GM18873 (cell line): ENCODE measurements at regions not wholly inside any gene's neighbourhood (a gene's known extent, or its start where the extent isn't known, plus 50 kb on each side); places are given as distances from the start of the nearest gene placed in this dataset.
"Not testable (repeated sequence)": the region's sequence is repeated elsewhere in the genome, so short reads cannot be mapped to it uniquely, and the experiment has no call there.

Experiments
- ATAC-seq: cut with Tn5 transposase; IDR thresholded peaks from one replicate; pipeline ENCODE4 v1.9.1; 2021; ENCODE audit warnings: mild to moderate bottlenecking, moderate library complexity, moderate number of reproducible peaks; ENCODE audit not compliant: unreplicated experiment, low FRiP score

DNA sequence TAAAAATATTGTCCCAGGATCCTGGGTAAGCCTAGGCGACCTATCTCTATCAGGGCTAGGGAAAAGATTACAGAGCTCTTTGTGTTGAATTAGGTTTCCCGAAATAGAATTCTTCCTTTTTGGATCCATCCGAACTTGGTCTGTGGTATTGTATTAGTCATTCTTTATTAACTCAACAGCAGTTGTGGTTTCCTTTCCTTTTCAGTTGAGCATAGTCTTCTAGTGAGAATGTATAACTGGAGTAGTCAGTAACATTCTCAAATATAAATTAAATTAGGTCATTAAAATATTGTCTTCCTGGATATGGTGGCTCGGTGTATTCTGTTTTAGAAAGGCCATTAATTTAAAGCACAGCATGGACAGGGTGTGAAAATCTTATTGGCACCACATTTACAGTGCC lies 520.4 kb downstream of the NLGN4X start:
- no peak for ATAC-seq

DNA sequence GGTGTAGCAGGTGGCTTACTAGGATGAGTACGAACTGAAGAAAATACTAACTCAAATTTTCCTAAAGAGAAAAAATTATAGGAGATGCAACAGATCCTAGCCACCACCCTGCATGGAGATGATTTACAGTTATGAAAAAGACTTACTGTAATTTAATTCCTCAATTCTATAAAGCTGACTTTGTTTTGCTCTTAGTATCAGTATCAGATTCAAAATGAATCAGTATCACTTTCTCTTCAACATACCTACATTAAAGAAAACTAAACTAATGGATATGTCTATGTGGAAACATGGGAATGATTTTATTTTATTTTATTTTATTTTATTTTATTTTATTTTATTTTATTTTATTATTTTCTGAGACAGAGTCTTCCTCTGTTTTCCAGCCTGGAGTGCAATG lies 525.8 kb downstream of the NLGN4X start:
- no peak for ATAC-seq

DNA sequence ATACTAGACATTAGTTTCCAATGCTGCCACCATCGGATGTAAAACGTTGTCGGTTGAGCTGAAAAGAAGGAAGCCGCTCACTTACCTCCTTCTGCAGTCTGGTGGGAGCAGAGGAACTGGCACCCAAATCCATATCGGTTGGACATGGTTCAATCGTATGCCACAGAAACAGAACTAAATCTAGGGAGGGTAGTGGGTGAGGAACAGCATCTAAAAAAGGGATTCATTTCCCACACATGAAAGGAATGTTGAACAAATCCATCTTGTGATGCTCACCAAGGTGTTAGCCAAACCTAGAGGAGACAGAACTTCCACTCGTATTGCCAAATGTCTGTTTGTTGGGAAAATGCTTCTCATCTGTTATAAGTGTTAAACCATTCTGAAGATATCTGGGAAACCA lies 532.7 kb downstream of the NLGN4X start:
- ATAC-seq: no peak

DNA sequence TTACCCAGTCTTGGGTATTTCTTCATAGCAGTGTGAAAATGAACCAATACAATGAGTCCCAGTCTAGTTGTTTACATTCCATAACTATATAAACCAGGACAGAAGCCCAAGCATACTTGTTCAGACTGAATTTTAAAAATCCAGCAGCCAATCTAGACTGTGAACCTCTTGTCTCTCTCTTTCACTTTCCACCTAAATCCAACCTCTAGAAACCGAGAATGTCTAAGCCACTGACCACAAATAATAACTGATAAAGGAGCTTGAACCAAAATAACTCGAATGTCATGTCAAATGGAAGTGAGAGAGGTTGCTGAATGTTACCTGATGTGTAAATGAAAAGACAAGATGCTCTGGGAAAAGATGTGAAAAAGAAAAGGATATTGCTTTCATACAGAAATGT lies 544.7 kb downstream of the NLGN4X start:
- ATAC-seq: no peak

DNA sequence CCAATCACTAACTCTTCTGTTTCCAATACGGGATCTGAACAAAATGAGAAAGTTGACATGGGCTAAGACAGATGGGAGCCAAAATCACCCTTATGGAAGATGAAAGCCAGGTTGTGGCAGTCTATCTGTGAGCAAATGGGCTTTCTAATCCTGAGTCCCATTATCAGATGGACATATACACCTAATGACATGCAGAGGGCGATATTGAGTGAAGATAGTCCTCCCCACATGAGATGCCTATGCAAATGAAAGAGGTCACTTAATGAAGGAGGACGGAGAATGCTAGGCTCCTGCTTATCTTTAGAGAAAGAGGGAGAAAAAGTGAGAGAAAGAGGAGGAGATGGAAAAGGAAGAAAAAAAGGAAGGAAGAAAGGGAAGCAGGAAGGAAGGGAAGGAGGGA lies 547.5 kb downstream of the NLGN4X start:
- ATAC-seq: no peak

DNA sequence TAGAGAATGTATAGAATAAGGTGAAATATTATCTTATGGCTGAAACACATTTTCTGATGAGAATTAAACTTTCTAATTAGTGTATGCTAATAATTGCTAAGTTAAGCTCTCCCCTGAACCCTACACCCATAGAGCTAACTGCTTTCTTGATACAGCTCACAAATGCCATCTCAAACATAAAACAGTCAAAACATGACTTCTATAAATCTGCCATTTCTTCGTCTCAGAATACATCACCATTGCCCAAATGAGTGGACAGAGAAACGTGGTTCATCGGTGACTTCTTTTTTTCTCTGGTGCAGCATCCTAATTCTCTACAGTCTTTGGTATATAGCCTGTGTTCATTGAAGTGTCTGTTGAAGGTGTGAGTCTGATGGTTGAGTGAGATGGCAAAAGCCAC lies 554.6 kb downstream of the NLGN4X start:
- no peak for ATAC-seq

DNA sequence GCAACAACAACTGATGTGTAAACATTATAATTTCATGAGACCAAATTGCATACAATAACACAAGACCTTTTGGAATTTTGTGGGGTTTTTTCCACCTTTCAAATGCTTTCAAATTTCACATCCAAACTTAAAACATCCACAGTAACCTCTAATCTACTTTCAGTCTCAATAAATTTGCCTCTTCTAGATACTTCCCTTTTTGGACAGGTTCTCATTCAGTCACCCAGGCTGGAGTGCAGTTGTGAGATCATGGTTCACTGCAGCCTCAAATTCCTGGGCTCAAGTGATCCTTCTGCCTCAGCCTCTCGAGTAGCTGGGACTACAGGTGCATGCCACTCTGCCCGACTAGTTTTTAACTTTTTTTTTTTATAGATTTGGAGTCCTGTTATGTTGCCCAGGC lies 556.6 kb downstream of the NLGN4X start:
- no peak for ATAC-seq

DNA sequence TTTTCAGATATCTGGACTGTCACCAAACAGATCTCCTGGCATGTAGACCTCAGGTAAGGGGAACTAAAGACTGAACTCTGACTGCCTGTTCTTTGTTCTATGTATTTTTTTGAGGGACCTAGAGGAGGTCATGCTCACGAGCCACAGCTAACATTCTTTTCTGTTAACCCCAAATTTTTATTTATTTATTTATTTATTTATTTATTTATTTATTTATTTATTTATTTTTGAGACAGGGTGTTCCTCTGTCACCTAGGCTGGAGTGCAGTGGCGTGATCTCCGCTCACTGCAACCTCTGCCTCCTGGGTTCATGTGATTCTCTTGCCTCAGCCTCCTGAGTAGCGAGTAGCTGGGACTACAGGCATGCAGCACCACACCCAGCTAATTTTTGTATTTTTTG lies 562.0 kb downstream of the NLGN4X start:
- ATAC-seq: not testable (repeated sequence)

DNA sequence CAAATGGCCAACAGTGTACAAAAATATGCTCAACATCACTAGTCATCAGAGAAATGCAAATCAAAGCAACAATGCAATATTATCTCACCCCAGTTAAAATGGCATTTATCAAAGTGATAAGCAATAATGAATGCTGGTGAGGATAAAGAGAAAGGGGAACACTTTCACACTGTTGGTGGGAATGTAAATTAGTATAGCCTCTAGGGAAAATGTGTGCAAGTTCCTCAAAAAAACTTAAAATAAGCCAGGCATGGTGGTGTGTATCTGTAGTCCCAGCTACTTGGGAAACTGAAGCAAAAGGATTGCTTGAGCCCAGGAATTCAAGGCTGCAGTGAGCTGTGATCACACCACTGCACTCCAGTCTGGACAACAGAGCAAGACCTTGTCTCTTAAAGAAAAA lies 572.1 kb downstream of the NLGN4X start:
- no peak for ATAC-seq

DNA sequence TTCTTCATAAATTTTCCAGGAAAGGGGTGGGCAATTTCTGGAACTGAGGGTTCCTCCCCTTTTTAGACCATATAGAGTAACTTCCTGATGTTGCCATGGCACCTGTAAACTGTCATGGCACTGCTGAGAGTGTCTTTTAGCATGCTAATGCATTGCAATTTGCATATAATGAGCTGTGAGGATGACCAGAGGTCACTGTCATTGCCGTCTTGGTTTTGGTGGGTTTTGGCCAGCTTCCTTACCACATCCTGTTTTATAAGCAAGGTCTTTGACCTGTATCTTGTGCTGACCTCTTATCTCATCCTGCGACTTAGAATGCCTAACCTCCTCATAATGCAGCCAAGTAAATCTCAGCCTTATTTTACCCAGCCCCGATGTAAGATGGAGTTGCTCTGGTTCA lies 577.8 kb downstream of the NLGN4X start:
- ATAC-seq: no peak

DNA sequence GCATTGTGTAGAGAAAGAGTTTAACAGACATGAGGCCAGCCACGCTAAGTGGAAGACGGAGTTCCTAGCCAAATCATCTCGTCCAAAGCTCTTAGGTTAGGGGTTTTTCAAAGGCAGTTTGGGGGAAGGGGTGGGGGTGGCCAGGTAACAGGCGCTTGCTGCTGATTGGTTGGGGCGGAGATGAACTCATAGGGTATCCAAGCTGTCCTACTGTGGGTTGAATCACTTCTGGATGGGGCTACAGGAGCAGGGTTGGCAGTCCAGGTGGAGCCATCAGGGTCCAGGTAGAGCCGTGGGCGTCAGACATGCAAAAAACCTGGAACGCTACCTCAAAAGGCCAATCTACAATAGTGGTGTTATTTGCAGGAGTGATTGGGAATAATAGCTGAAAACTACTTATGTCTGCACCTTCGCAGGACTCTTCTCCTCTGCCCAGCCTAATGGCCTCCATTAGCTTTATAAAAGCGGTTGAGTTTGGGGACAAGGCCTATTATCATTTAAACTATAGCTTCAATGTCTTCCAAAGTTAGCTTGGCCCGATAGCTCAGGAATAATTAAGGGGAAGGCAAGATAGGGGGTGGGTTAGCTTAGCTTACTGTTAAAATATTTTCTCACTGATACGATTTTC lies 579.6 kb downstream of the NLGN4X start:
- ATAC-seq: no peak

DNA sequence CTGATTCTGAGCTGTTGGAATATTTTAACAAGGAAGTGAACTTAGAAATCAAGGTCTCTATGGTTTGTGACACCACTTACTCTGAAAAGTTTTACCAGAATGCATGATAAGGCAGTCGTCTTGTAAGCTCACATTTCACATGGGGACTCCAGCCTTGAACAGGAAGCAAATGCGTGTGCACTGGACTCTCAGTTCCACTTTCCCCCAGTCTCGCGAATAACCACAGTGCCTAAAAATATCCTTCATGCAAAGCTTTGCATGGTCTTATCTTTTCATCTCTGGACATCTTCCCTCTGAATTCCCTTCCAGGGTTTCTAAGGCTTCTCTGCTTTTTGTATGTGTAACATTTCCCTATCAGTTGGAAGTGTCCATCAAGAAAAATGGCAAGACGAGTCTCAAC lies 581.8 kb downstream of the NLGN4X start:
- ATAC-seq: peak; percentile 99

DNA sequence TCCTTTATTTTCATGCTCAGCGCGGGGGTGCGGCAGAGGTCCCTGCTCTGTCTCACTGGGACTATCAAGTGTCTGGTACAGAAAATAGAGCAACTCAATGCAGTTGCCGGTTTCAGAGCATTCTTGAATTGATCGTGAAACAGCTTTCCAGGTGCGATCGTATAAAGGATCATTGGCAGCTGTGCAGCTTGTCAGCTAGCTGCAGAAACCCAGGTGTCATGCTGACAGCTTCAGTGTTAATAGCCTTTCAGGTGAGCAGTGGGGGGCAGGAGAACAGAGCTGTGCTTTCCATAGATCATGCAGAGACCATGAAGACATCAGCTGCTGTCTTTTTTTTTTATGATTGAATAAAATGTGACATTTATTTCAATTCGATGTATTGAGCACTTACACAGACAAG lies 583.9 kb downstream of the NLGN4X start:
- ATAC-seq: no peak

DNA sequence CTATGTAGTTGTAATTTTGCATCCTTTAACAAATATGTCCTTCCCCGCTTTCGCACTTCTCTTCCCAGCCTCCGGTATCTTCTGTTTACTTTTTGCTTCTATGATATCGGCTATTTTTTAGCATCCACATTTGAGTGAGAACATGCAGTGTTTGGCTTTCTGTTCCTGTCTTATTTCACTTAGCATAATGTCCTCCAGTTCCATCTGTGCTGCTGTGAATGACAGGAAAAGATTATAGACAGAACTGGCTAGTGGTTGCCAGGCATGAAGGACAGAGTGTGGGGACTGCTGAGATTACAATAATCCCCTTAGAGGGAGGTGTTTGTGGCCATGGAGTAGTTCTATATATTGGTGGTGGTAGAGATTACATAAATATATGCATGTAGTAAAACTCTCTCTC lies 588.6 kb downstream of the NLGN4X start:
- no peak for ATAC-seq

DNA sequence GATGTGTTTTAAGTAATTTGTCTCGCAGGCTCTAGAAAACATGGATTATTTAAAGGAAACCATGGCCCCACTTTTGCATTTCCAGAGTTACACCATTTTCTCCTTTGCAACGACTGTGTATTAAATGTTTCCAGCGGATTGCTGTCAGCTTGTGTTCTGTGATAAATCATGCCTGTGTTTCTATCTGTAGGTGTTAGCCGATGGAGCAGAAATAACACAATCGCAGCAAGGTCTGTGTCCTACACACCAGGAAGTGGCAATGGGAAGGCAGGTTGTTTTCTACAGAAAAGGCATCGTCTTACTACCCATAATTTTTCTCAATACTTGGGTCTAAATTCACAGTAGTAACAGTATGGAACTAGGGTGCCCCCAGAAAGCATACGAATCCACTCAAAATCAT lies 590.1 kb downstream of the NLGN4X start:
- ATAC-seq: no peak

DNA sequence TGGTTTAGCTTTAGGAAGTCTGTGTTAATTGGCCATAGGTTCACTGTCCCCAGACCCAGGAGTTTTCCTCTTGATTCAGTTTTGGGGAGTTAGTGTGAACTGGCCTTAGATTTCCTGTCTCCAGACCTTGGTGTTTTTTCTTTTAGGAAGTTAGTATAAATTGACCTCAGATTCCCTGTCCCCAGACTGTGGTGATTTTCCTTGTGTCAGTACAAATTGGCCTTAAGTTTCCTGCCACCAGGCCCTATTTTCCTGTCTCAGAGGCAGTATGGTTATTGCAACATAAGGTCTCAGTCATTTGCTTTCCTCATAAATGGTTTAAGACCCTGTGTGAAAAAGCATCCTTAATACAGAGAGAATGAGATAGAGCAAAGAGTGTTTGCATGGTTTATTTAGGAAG lies 595.8 kb downstream of the NLGN4X start:
- ATAC-seq: no peak

DNA sequence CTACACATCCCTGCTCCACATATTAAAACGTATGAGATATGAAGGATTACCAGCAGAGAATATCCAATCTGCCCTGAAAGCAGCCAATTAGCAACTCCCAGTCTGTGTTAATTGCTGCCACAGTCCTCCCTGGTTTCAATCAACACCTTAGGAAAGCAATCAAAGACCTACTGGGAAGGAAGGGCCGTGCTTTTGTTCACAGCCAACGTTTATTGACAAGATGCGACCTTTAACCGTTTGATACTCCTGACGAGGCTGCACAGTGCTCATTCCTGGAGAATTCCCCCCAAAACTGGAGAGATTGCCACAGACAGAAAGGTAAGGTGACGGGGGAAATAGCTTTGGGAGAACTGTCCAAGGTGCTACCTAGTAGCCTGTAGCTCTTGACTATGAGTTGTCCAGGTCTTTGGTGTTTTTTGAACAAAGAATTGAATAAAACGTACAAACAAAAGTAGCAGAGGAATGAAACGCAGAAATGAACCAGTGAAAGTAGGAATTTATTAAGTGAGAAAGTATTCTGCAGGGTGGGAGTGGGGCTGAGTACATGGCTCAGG lies 596.5 kb downstream of the NLGN4X start:
- no peak for ATAC-seq

DNA sequence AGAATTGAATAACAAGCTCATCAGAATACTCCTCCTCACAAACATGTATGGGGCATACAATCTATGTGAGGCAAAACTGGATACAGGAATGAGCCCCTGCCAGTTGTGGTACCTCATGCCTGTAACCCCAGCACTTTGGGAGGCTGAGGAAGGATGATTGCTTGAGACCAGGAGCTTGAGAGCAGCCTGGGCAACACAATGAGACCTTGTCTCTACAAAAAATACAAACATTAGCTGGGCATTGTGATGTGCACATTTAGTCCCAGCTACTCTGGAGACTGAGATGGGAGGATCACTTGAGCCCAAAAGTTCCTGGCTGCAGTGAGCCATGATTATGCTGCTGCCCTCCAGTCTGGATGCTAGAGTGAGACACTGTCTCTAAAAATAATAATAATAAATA lies 611.0 kb downstream of the NLGN4X start:
- no peak for ATAC-seq

DNA sequence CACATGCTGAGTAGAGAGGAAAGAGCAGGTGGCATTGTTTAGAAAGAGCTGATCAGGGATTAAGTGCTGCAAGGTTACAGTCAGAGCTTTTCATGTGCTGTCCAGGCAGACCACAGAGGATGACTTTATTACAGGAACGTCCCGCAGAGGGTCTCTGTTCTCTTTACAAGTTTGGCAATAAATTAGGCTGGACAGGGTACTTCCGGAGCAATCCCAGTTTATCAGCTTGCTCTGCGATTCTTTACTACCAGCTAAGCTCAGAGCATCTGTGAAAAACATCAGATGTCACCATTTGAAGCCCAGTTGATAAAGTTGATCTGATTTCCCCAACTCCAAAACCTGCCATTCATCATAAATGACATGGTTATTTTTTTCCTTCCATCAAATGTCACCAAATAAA lies 633.1 kb downstream of the NLGN4X start:
- no peak for ATAC-seq

DNA sequence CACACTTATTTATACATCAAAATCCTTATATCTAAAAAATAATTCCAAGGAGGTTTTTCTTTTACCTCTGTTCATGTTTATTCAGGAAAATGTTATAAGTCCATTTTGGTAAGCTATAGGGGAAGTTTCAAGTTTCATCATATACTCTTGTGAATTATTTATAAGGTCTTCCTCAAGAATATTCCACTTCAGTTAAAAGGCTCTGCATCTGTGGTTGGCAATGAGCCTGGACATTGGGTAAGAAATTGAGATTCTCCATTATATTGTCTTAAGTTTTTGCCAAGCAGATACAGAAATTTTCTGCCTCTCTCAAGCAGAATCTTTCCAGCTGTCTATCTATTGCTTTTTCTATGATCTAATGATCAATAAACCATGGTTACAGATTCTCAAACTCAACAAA lies 641.9 kb downstream of the NLGN4X start:
- ATAC-seq: no peak

DNA sequence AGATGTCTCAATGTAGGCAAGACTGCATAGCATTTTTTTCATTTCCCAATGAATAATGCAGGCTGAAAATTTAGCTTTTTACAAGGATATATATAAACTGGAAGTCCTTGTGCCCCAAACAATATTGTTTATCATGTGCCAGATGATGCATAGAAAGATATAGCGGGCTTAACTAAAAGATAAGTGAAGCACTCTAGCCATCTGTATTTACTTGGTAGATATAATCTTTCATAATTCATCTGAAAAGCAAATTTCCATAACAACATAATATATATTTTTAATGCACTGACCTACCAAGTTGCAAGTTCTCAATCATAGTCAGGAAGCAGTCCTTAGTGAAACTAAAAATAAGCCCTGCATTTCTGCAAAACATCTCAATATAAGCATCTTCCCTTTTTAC lies 653.3 kb downstream of the NLGN4X start:
- no peak for ATAC-seq

DNA sequence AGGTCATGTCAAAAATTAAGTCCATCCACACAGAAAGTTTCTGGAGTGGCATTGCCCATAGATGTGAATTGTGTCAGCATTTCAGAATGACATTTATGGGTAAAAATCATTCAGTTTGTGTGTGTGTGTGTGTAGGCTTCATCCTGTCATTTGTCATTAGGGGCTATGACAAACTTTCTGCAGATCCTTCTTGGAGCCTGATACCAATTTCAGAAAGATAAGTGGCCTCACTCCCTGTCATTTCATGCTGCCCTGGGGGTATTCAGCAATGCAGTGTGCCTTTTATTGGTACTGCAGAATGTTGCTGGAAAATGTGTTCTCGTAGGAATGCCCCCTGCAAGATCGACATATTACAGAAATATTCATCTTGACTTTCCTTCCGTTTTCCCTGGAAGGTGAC lies 659.7 kb downstream of the NLGN4X start:
- no peak for ATAC-seq

DNA sequence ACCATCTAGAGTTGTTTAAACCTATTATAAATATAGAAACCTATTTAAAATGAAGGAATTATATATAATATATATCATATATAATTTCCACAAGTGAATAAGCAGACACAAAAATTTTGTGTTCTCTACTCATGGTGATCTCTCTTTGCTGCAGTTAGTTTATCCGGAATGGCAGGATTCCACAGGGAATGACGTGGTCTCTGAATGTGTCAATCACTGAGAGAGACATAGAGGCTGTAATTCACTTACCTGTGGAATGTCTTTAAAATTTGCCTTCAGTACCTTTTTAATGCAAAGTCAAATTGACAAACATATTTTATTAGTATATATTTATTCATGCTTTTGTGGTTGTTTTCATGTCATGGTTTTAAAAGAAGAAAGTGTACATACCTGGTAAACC lies 669.3 kb downstream of the NLGN4X start:
- ATAC-seq: no peak
